ENCODE measurements at regions not wholly inside any gene's neighbourhood (a gene's known extent, or its start where the extent isn't known, plus 50 kb on each side); places are given as distances from the start of the nearest gene placed in this dataset.
A peak's percentile ranks its signal among the peaks of the same experiment; 100 is the strongest.
"Not testable (repeated sequence)": the region's sequence is repeated elsewhere in the genome, so short reads cannot be mapped to it uniquely, and the experiment has no call there.

DNA sequence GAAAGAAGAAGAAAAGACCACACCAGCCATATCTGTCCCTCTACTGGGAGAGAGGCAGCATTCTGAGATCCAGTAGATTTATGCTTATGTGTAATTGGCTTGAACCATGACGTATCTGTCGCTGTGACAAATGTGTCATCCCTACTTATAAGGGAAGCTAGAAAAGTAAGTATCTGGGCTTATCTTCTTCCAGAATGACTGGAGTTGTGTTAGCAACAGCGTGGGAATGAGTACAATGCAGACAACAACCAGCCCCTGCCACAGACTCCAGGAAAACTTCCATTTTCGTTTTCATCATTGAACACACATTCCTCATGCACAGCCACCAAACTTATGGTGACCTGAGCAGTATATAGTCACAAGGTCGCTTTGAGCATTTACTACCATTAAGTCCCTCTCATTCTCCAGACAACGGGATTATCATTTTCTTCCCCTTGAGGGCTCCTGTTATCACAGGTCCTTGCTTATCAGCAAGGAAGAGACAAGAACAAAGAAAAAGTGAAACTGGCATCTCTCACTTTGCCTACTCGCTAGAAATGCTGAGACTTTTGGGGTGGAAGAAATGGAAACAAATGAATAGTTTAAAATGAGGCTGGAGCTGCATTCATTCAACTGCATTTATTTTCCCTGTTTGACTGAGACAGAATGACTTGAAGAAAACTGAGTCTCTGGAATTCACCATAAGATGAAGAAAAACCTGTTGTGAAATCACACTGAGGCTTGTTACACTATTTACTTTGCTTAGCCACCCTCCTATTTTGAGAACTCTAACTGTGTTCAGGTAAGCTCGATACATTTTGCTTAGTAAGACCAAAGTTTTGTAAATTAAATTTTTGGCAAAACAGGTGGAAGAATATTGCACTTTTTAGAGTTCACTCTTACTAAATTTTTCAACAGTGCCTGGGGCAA lies 149.3 kb upstream of the FOXQ1 start:
- Mint-ChIP-seq H3K27ac (ENCODE audit: unreplicated experiment) (peak overlapping the region; percentile 8), H3K9me3 (ENCODE audit: unreplicated experiment) (peaks cover 8% of the 10 kb centered on the region), H3K36me3 (ENCODE audit: insufficient read depth, unreplicated experiment) (no peaks in the 10 kb centered on the region), H3K27me3 (ENCODE audit: insufficient read depth, unreplicated experiment) (no peaks in the 10 kb centered on the region), H3K4me1 (ENCODE audit: low read depth, unreplicated experiment) (peaks cover 14% of the 10 kb centered on the region), H3K4me3 (ENCODE audit: unreplicated experiment) (peak overlapping the region; percentile 57)
- TF ChIP-seq, protein P1, sequence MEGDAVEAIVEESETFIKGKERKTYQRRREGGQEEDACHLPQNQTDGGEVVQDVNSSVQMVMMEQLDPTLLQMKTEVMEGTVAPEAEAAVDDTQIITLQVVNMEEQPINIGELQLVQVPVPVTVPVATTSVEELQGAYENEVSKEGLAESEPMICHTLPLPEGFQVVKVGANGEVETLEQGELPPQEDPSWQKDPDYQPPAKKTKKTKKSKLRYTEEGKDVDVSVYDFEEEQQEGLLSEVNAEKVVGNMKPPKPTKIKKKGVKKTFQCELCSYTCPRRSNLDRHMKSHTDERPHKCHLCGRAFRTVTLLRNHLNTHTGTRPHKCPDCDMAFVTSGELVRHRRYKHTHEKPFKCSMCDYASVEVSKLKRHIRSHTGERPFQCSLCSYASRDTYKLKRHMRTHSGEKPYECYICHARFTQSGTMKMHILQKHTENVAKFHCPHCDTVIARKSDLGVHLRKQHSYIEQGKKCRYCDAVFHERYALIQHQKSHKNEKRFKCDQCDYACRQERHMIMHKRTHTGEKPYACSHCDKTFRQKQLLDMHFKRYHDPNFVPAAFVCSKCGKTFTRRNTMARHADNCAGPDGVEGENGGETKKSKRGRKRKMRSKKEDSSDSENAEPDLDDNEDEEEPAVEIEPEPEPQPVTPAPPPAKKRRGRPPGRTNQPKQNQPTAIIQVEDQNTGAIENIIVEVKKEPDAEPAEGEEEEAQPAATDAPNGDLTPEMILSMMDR (IDR thresholded peaks at IDR 0.05; ENCODE audit: insufficient read depth in 1 of 2, low read depth in 1 of 2, low read length in 1 of 2, severe bottlenecking in 1 of 2, unreplicated experiment in 1 of 2), result no peak
- DNase-seq, result peak; percentile 29 to 43
- no TSS peak for BruUV-seq (replicated peaks)
- peak overlapping the region; percentile 1 for H3K4me3 ChIP-seq (ENCODE audit: low read depth, low read length)
- no peaks in the 10 kb centered on the region for H3K9me3 ChIP-seq
- H3K27me3 ChIP-seq (replicated peaks; ENCODE audit: control insufficient read depth, insufficient read depth, low read length), result no peaks in the 10 kb centered on the region
- CTCF ChIA-PET, result no interaction called here
- H3K36me3 ChIP-seq (ENCODE audit: control insufficient read depth, insufficient read depth, low read length), result no peaks in the 10 kb centered on the region
- H3K4me1 ChIP-seq, result peaks cover 16% of the 10 kb centered on the region; the same call in 1 of the 2 replicates
- POLR2A ChIA-PET, result no interaction called here
- intact Hi-C loops (cut with micrococcal nuclease; ENCODE audit: unreplicated experiment), result loop anchor here (2.0 kb wide), 1 partner anchor 66 kb away; no protein-coding TSS in a partner anchor

DNA sequence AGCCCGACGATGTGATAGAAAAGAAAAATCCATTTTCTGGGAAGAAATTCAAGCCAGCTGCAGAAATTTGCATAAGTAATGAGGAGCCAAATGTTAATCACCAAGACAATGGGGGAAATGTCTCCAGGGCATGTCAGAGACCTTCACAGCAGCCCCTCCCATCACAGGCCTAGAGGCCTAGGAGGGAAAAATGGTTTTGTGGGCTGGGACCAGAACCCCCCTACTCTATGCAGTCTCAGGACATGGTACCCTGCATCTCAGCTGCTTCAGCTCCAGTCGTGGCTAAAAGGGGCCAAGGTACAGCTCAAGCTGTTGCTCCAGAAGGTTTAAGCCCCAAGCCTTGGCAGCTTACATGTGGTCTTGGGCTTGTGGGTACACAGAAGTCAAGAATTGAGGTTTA lies 155.5 kb upstream of the FOXQ1 start:
- BruUV-seq (replicated peaks); H3K4me3 Mint-ChIP-seq (ENCODE audit: unreplicated experiment); H3K36me3 Mint-ChIP-seq (ENCODE audit: insufficient read depth, unreplicated experiment); CTCF ChIA-PET; H3K27ac Mint-ChIP-seq (ENCODE audit: unreplicated experiment); DNase-seq; intact Hi-C loops (cut with micrococcal nuclease; ENCODE audit: unreplicated experiment); H3K4me1 ChIP-seq; H3K27me3 ChIP-seq (replicated peaks; ENCODE audit: control insufficient read depth, insufficient read depth, low read length); H3K27me3 Mint-ChIP-seq (ENCODE audit: insufficient read depth, unreplicated experiment); H3K4me1 Mint-ChIP-seq (ENCODE audit: low read depth, unreplicated experiment); H3K36me3 ChIP-seq (ENCODE audit: control insufficient read depth, insufficient read depth, low read length); POLR2A ChIA-PET; H3K4me3 ChIP-seq (ENCODE audit: low read depth, low read length): not testable (repeated sequence)
- peaks cover 29% of the 10 kb centered on the region for H3K9me3 Mint-ChIP-seq (ENCODE audit: unreplicated experiment)
- H3K9me3 ChIP-seq, result peaks cover 14% of the 10 kb centered on the region

DNA sequence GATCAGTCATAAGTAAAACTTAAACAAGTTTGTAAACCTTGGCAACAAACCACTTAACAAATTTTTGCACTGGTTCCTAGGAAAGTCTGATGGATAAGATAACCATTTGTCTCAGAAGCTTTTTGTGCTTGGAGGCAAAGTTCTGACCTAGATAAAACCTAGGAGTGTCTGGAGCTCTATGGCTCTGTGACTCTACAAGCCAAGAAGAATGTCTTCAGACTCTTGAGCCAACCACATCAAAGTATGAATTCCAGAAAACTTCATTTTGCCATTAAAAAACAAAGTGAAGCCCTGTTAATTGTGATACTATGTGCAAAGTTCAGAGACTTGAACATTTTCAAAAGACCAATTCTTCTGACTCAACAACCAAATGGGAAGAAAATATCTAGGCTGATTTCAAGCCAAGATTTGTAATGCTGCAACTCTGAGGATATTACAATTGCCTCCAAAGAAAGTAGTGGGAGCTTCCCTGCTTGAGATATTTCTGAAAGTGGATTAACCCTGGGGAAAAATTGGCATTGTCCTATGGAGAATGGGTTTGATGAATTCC lies 158.1 kb upstream of the FOXQ1 start:
- peaks cover 14% of the 10 kb centered on the region for H3K9me3 ChIP-seq
- no peak overlapping the region for H3K27ac Mint-ChIP-seq (ENCODE audit: unreplicated experiment)
- ChIA-PET POLR2A (no interaction called here), CTCF (no interaction called here)
- TF ChIP-seq, protein P1 (IDR thresholded peaks at IDR 0.05; ENCODE audit: insufficient read depth in 1 of 2, low read depth in 1 of 2, low read length in 1 of 2, severe bottlenecking in 1 of 2, unreplicated experiment in 1 of 2), result no peak
- no TSS peak for BruUV-seq (replicated peaks)
- no peak overlapping the region for H3K4me3 Mint-ChIP-seq (ENCODE audit: unreplicated experiment)
- H3K27me3 Mint-ChIP-seq (ENCODE audit: insufficient read depth, unreplicated experiment), result no peaks in the 10 kb centered on the region
- intact Hi-C loops (cut with micrococcal nuclease; ENCODE audit: unreplicated experiment), result no loop called here
- no peak for DNase-seq
- H3K9me3 Mint-ChIP-seq (ENCODE audit: unreplicated experiment), result peaks cover 29% of the 10 kb centered on the region
- peaks cover 4% of the 10 kb centered on the region for H3K36me3 Mint-ChIP-seq (ENCODE audit: insufficient read depth, unreplicated experiment)
- H3K27me3 ChIP-seq (replicated peaks; ENCODE audit: control insufficient read depth, insufficient read depth, low read length), result no peaks in the 10 kb centered on the region
- H3K4me1 Mint-ChIP-seq (ENCODE audit: low read depth, unreplicated experiment), result no peaks in the 10 kb centered on the region
- H3K4me3 ChIP-seq (ENCODE audit: low read depth, low read length), result no peak overlapping the region
- no peaks in the 10 kb centered on the region for H3K36me3 ChIP-seq (ENCODE audit: control insufficient read depth, insufficient read depth, low read length)
- no peaks in the 10 kb centered on the region for H3K4me1 ChIP-seq
